T-helper 1 cell (primary cell): ENCODE measurements at regions not wholly inside any gene's neighbourhood (a gene's known extent, or its start where the extent isn't known, plus 50 kb on each side); places are given as distances from the start of the nearest gene placed in this dataset.

Experiments used
- DNase-seq, 5 donors: peaks; one replicate each; pipeline ENCODE4 v3.0.0-alpha.2; 2012 to 2020

DNA sequence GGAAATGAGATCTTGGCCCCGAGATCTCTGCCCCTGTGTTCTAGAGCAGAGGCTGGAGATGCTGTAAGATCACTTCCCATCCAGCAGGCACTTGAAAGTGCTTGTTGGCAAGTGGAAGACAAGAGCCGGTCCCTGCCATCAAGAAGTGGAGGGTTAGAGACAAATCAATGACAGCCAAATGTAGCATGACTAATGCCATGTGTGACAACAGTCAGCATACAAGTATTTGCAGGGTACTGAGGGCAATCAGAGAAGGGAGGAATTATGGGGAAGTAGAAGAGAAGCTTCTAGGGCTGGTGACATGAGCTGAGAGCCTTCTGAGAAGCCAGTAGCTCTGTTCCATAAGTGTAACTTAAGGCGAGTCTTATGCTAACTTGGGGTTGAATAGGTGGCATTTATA, 58.6 kb downstream of the TMEM17 start:
- DNase-seq = no peak

DNA sequence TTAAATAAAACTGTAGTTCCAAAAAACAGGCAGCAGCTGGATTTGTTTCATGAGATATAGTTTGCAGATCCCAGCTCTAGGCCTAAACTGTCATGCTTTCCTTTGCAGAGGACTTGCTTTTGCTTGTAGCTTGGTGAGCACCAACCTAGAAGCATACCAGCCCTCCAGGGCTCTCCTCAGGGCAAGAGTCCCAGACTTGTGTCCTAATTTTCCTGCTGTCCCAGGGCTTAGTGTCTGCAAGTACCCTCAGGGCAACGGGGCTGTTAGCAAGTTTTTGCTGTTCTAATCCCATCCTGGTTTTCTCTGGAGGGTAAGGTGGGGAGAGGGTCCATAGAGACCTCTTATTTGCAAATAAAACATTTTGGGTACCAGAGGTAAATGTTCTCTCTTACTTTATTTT, 59.5 kb downstream of the TMEM17 start:
- DNase-seq = no peak

DNA sequence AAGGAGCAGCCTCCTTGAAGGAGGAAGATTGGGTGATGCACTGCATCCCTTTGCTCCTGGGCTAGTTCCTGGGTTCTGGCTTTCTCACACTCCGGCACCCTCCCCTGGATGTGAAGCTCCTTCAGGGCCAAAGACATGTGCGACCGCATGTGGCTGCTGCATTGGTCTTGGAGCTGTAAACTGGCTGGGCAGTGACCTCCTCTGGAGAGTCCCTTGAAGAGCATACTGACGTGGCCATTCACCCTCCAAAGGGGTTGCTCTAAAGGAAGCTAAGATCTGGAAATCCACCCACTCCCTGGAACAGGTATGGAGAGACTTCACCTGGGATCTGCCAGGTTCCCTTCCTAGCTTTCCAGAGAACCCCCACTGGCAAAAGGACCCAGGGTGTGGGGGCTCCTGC, 62.1 kb downstream of the TMEM17 start:
- no peak for DNase-seq

DNA sequence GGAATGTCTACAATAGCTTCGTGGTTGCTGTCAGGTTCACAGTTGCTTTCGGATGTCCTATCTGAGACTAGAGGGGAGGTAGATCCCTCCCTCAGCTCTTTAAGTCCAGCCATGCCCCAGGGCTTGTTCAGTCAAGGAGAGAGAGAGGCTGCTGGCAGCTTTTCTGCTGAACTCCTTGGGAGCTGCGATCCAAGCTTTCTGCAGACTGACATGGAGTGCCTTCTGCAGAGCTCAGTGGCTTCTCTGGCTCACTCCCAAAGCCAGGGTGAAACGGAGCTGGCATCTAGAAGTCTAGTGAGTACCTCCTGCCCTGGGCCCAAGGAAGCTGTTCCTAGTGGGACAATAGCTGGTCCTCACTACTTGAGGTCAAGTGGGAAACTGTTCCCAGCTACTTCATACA, 62.5 kb downstream of the TMEM17 start:
- DNase-seq = no peak

DNA sequence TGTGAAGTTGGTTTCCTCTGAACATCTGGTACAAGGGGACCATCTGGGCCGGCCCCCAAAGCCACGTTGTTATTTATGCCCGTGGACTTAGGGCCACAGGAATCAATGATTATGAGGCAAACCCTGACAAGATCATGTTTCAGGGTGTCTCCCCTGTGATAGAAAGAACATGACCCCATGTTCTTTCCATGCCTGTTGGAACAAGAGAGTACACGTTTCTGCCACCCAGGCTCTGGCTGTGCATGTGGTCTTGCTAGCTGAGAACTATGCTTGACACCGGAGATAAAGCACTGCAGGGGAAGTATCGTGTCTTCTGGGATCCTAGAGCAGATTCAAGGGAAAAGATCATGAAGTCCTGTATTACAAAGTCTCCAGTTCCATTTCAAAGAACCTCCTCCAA, 64.2 kb downstream of the TMEM17 start:
- DNase-seq = no peak

DNA sequence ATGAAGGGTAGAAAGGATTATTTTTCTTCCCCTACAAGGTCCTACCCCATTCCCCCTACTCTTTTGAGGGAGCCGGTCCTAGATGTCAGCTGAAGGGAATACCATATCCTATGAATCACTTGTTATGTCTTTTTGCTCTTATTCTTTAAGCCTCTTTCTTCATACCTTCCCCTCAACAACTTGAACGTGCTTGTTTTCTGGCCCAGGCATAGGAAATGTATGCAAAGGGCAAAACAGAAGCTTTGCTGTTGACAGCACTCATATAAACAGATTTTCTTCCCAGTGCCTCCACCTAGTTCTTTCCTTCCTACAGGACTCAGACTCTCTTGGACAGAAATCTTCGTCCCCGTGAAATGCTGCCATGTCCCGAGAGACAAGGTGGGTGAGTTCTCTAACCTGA, 64.6 kb downstream of the TMEM17 start:
- DNase-seq = no peak

DNA sequence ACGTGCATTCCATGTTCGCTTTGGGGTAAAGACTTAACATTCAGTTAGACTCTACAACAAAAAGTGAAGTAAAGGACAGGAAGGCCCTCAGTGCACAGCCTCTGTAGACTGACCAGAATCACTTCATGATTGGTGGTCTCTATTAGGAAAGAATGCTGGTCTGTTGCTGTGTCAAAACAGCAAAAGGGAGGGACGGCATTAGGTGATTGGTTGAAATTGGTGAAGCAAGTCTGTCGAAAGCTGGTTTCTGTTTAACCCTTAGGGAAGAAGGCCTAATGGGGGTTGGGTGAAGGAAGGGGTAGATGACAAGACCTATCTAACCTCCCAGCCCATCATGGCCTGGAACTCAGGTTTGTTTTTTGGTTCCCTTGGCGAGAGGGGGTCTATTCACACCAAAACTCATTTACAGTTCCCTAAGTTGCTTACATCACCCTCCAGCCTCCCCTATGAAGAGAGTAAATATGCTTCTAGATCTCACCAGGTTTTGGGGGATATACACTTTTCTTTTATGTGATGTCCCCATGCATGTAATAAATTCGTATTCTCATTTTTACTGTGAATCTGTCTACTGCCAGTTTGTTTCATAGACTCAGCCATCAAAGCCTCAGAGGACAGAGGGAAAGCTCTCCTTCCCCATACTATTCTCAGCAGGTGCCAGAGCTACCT, 65.6 kb downstream of the TMEM17 start:
- no peak for DNase-seq

DNA sequence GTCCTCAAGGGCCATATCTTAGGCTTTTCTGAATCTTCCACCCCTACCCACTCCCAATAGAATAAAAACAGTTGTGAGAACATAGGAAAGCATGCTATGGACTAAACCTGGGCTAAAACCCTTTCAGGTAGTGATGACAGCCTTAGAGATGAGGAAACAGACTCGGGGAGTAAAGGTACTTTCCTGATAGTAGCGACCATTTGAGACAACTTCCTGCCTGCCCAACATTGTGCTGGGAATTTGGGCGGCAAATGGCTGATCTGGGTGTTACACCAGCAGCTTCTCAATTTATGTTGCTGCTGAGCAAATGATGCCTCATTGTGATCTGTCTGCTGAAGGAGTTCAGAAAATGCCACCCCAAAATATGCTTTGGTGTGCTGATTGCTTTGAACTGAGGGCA, 66.6 kb downstream of the TMEM17 start:
- DNase-seq = no peak

DNA sequence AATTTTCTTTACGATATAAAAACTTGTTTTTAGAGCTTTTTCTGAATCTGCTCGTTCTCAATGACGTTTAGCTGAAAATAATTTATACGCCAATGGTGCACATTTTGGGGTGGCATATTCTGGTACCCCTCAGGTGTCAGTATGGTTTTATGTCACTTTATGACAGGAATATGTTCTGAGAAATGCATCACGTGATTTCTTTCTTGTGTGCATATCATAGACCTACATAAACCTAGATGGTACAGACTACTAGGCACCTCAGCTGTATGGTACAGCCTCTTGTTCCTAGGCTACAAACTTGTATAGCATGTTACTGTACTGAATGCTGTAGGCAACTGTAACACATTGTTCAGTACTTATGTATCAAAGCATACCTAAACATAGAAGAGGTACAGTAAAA, 68.2 kb downstream of the TMEM17 start:
- no peak for DNase-seq

DNA sequence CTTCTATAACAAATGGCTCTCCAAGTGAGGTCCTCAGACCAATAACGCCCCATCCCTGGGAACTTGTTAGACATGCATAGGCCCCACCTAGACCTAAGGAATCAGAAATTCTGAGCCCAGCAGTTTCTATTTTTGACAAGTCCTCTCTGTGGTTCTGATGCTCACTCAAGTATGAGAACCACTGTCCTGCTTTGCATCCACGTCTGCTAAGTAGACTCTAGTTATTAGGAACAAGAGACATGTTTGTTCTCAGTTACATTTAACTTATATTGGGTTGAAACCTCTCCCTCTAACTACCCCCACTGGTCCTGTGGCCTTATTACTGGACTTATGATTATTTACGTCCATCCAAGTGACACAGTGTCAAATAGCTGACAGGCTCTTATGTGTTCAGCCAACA, 70.3 kb downstream of the TMEM17 start:
- no peak for DNase-seq

DNA sequence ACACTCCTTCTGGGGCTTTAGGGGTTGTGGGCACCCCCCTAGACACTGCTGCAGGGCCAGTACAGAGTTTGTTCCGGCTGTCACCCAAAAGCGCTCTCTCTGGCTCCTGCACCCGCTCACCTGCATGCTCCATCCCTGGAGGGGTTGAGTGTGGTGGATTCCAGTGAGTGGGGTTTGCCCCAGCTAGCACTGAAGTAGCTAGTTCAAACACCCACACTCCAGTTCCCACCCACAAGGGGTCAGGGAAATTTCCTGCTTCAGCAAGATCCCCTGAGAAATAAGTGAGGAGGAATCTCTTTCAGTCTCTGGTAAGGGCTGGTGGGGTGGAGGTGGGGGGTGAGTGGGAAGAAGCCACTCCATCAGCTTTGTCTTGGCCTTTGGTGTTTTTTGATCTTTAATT, 73.6 kb downstream of the TMEM17 start:
- DNase-seq = no peak

DNA sequence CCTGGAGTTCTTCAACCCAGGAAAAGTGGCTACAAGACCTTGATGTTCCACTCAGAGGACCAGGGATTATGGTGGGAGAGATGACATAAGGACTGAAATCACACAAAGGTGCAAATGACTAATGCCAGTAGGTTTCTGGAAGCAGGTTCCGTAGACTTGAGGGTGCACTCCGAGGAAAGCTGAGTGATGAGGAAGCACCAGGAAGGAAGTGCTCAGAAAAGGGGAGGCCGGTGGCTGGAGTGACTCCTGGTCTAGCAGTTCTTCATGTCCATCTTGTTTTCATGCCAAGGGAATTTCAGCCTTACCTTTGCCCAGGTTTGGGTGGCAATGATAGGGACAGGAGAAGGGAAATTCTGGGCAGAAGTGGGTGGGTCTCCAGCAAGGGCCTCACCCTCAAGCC, 74.5 kb downstream of the TMEM17 start:
- DNase-seq = no peak

DNA sequence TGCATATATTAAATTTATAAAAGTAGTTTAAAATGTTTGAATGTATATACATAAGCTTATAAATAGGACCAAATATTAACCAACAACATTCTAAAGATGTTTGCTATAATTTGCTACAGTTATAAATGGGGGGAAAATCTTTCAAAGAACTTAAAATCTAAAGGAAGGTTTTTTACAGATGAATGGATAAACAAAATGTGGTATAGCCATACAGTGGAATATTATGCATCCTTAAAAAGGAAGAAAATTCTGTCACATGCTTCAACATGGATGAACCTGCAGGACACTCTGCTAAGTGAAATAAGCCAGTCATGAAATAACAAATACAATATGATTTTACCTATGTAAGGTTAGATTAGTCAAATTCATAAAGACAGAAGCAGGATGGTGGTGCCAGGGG, 75.8 kb downstream of the TMEM17 start:
- no peak for DNase-seq

DNA sequence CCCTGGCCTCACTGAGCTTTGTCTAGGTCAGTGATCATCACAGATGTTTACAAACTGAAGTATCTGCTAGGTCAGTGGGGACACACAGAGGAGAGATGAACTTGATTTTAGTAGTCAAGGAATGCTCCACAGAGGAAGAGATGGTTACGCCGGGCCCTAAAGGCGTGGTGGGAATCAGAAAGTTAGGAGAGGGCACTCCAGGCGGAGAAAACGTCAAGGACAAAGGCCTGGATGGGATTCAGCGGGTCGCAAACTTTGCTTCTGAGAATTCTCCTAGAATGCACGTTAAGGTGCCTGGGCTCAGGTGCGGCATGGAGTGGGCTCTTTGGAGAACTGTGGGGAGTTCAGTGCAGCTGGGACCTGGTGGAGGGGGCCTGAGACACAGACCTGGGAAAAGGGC, 78.8 kb downstream of the TMEM17 start:
- no peak for DNase-seq

DNA sequence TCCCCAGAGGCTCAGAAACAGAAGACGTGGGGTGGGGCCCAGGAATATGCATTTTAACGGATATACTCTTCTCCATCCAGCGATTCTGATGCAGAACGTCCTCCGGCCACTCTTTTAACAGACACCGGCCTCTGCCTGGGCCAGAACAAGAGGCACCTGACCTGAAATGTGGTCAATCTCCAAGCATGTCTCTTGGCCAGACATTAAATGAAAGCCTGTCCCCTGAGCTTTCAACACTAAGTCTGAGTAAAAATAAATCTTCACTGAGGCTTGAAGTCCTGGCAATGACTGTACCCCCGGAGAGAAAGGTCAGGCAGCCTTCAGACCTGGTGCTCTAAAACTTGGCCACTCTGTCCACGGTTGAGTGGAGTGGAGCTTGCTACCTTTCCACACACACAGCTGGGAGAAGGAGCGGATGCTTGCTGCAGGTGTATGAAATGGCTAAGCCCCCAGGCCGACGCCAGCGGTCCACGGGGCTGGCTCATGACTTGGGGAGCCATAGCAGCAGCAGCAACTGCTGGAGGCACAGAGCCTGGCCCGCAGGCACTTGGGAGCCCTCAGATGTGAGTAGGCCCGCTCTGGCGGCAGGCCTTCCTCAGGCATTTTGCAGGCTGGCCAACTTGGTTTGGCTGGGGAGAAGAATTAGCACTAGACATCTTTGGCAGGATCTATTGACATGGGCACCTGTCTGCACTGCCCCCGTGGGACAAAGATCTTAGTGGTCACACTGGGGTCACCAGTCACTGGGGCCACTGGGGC, 79.7 kb downstream of the TMEM17 start:
- DNase-seq = no peak

DNA sequence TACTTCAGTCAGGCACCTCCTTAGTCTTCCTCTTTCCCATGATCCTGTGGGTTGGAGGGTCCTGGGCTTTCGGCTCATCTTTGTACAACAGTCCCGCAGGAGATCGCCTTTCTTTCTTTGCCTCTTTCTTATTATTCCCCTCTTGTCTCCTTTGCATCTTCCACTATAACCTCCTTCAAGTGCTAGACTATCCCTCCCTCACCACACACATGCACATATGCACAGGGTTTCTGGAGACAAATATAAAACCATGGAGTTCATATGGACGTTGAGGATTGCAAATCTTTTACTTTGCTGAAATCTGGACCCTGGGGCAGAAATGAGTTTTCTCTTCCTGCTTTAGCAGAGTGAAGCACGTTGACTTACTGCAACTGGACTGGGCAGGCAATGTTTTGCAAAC, 80.3 kb downstream of the TMEM17 start:
- no peak for DNase-seq

DNA sequence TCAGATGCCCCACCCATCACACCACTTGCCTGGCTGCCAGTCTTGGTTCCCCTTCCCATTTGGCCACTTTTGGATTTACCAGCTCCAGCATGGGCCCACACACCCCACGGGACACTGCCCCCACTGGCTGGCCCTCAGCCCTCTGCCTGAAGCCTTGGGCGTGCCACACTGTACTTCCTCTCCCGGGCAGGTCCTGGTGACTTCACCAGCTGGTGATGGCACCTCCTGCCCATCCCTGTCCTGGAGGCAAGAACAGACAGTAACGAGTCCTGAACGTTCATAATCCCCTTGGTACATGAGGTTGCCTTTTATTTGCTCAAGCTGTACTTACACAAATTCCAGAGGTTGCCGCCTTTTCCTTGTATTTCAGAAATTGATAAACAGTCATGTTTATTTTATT, 81.1 kb downstream of the TMEM17 start:
- DNase-seq = no peak

DNA sequence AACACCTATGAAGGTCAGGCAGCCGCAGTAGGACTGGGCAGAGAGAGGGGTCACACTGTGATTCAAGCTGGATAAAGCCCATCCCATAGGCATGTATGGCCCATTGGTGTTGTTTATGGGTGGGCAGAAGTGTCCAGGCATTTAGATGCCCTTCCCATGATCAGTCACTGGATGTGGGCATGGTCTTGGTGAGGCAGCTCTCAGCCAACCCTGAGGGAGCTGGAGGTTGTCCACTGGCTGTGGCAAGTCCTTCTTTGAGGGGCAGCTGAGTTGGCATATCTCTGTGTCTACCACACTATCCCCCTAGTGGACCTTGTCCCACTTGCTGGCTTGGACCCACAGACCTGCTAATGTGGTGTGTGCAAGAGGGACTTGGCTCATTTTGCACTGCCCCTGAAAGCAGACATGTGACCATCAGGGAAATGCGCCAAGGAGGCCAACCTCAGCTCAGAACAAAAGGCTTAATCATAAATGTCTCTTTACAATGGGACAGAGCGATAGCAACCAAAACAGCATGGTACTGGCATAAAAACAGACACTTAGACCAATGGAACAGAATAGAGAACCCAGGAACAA, 82.0 kb downstream of the TMEM17 start:
- no peak for DNase-seq

DNA sequence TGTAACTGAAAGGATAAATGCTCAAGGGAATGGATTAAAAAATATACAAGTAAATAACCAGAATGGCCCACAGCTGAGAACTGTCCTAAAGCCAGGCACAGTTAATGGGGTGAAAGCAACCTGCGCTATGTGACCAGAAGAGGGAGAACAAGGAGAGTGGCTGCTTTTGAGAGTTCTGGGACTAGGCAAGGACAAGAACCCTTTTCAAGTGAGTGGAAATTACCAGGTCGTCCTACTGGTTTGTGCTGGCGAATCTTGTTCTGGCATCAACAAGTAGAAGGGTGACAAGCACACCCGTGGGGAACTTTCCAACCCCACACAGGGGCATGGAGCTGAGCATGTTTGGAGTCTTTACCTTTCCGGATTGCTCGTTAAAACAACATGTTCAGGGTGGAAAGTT, 82.8 kb downstream of the TMEM17 start:
- no peak for DNase-seq

DNA sequence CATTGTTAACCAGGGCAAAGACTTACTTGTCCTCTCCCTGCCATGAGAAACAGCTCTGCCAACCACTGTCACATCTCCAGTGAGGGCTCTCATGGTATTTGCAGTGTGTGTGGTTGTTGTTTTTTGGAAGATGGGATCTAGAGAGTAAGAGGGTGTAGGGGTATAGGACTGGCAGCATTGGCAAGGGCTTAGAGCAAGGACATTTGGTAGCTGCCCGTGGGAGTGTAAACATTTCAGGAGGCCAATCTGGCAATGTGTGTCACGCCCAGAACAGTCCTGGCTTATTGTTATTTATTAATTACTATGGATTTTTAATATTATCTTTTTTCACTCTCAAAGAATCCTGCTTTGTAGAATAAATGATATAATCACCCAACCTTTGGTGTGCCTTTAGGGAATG, 90.5 kb downstream of the TMEM17 start:
- DNase-seq = no peak

DNA sequence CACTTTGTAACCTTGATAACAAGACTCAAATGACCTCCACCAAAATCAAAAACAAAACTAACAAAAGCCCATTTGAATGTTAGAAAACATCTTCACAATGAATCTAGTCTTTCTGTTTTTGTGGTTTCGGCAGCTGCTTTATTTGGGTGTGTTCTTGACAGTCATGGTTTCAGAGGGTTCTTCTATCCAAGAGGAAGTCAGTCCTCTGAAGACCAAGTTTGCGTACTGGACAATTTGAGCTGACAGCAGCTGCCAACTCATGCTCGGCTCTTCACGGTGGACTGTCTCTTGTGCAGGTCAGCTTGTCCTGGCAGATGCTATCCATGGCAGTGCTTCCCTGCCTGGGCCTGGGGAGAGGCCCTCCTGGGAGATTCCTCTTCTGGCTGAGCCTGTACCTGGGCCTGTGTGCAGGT, 91.0 kb downstream of the TMEM17 start:
- DNase-seq = peak in 1 of 5 donors; percentile 34

DNA sequence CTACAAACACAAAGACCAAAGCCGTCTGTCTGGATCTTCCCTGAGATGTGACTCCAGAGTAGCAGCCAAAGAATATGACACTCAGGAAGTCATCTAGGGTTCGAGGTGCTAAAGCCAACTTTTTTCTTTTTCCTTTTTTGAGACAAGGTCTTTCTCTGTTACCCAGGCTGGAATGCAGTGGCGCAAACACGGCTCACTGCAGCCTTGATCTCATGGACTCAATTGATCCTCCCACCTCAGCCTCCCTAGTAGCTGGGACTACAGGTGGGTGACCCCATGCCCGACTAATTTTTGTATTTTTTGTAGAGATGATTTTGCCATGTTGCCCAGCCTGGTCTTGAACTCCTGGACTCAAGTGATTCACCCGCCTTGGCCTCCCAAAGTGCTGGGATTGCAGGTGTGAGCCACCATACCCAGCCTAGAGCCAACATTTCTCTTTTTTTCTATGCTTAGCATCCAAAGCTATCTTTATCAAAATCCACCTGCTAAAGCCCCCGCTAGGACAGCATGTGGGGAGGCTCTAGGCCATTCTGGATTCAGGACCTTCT, 92.8 kb downstream of the TMEM17 start:
- DNase-seq = no peak

DNA sequence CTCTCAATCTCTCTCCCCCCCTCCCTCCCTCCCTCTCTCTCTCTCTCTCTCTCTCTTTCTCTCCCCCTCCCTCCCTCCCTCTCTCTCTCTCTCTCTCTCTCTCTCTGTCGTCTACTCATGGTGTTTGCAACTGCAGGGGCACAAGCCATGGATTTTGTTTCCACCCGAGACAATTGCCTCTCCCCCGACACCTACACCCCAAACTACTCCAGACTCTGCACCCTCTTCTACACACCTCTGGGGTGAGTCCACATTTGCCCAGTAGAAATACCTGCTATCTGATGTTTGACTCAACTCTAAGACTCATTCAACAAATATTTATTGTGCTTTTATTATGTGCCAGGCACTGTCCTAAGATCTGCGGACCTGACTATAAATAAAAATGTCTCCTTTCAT, 93.7 kb downstream of the TMEM17 start:
- DNase-seq = no peak

DNA sequence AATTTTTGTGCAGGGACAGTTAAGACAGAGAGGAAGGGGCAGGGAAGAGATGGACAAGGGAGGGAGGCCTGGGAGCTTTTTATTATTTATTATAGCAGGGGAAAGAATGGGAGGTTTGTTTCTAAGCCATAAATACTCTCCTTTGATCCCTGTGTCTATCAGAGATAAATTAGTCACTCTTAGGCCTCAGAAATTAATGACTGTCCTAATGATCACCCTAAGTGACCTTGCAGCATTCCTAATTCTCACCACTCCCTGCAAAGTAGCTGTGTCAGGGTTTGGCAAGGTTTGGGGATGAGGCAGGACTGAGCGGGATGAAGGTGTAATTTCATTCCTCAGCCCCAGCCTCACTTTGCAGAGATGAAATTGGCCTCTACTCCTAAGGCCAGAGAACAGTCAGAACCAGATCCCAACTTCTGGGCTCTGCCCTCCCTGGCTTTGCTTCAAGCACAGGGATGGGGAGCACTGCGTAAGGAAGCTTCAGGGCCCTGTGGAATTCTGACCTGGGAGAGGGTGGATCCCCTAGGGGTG, 95.0 kb downstream of the TMEM17 start:
- no peak for DNase-seq
